ENCODE measurements at regions not wholly inside any gene's neighbourhood (a gene's known extent, or its start where the extent isn't known, plus 50 kb on each side); places are given as distances from the start of the nearest gene placed in this dataset.

DNA sequence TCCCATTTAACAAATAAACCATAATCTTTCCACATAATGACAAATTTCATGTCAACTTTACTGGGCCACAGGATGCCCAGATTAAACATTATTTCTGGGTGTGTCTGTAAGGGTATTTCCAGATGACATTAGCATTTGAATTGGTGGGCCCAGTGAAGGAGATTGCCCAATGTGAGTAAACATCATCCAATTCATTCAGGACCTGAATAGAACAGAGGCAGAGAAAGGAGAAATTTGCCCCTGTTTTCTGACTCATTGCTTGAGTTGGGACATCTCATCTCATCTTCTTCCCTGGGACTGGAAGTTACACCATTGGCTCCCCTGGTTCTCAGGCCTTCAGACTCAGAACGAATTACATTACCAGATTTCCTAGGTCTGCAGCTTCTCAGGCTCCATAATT is 142.9 kb downstream of the TPBG start:
- no peak for TF ChIP-seq ZFX (IDR thresholded peaks at IDR 0.05)
- TF ChIP-seq, protein P1, sequence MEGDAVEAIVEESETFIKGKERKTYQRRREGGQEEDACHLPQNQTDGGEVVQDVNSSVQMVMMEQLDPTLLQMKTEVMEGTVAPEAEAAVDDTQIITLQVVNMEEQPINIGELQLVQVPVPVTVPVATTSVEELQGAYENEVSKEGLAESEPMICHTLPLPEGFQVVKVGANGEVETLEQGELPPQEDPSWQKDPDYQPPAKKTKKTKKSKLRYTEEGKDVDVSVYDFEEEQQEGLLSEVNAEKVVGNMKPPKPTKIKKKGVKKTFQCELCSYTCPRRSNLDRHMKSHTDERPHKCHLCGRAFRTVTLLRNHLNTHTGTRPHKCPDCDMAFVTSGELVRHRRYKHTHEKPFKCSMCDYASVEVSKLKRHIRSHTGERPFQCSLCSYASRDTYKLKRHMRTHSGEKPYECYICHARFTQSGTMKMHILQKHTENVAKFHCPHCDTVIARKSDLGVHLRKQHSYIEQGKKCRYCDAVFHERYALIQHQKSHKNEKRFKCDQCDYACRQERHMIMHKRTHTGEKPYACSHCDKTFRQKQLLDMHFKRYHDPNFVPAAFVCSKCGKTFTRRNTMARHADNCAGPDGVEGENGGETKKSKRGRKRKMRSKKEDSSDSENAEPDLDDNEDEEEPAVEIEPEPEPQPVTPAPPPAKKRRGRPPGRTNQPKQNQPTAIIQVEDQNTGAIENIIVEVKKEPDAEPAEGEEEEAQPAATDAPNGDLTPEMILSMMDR (conservative IDR thresholded peaks at IDR 0.05) = no peak

All from C4-2B (cell line).